ENCODE measurements at regions not wholly inside any gene's neighbourhood (a gene's known extent, or its start where the extent isn't known, plus 50 kb on each side); places are given as distances from the start of the nearest gene placed in this dataset.

GRCh38 chr11:119894916-119895315, 165.9 kb upstream of the NECTIN1 start:
- dilution Hi-C loops (cut with MboI; ENCODE audit: extremely low pct_ligation_motif_present, low sequenced_read_pairs): no loop called here
- no peaks in the 10 kb centered on the region for H3K27me3 ChIP-seq (ENCODE audit: control insufficient read depth in 2 of 2, insufficient read depth in 2 of 2, low read length in 2 of 2)
- DNase-seq (ENCODE audit: low read depth, low spot score) (no peak), FAIRE-seq (no peak)
- no peaks in the 10 kb centered on the region for H3K9me3 ChIP-seq (replicated peaks; ENCODE audit: control insufficient read depth, insufficient read depth, low read length)
- CTCF ChIA-PET: no interaction called here
- POLR2A ChIA-PET: no interaction called here
- no peak overlapping the region for H2AFZ ChIP-seq (ENCODE audit: low read depth, low read length)
- no peaks in the 10 kb centered on the region for H3K79me2 ChIP-seq (ENCODE audit: control insufficient read depth, insufficient read depth, low read length)
- H3K4me3 ChIP-seq (replicated peaks in 1 of 3; ENCODE audit: insufficient read depth in 1 of 3, low read depth in 1 of 3, low read length in 3 of 3): no peak overlapping the region
- TF ChIP-seq MAX (IDR thresholded peaks at IDR 0.05; ENCODE audit: insufficient read depth, insufficient read length) (no peak), MYC (IDR thresholded peaks at IDR 0.05; ENCODE audit: low read depth, low read length) (no peak), GATA2 (IDR thresholded peaks at IDR 0.05; ENCODE audit: insufficient read depth, insufficient read length, low read depth, low read length) (no peak), POLR2A (IDR thresholded peaks at IDR 0.05; ENCODE audit: low read depth, low read length) (no peak), JUN (IDR thresholded peaks at IDR 0.05; ENCODE audit: borderline replicate concordance, insufficient read depth, insufficient read length, low read depth) (no peak), CTCF (IDR thresholded peaks at IDR 0.05; ENCODE audit: extremely low read depth in 1 of 2, insufficient read depth in 1 of 2, low read depth in 1 of 2, low read length in 2 of 2) (no peak), POLR2AphosphoS5 (IDR thresholded peaks at IDR 0.05; ENCODE audit: insufficient read depth, low read depth, low read length) (no peak), FOS (IDR thresholded peaks at IDR 0.05; ENCODE audit: borderline replicate concordance, insufficient read depth, low read length) (no peak), EZH2 (IDR thresholded peaks at IDR 0.05; ENCODE audit: borderline replicate concordance, low read depth, low read length, severe bottlenecking) (no peak)
- H3K9me1 ChIP-seq (replicated peaks; ENCODE audit: control insufficient read depth, extremely low read depth, insufficient read depth, low read length): no peaks in the 10 kb centered on the region
- H3K27ac ChIP-seq (ENCODE audit: insufficient read depth, low read depth, low read length): no peak overlapping the region
- BruUV-seq (replicated peaks): no TSS peak
- no peak overlapping the region for H3K9ac ChIP-seq (replicated peaks; ENCODE audit: extremely low read depth, insufficient read depth, low read length)
- no peaks in the 10 kb centered on the region for H4K20me1 ChIP-seq (replicated peaks; ENCODE audit: control insufficient read depth, extremely low read depth, insufficient read depth, low read length)
- H3K36me3 ChIP-seq (ENCODE audit: control insufficient read depth in 2 of 2, extremely low read depth in 1 of 2, insufficient read depth in 2 of 2, low read length in 2 of 2): no peaks in the 10 kb centered on the region
- intact Hi-C loops (cut with micrococcal nuclease): no loop called here
- H3K4me2 ChIP-seq (ENCODE audit: insufficient read depth, low read length): no peak overlapping the region
- no peaks in the 10 kb centered on the region for H3K4me1 ChIP-seq (ENCODE audit: control insufficient read depth, extremely low read depth, insufficient read depth, low read length)

All from endothelial cell of umbilical vein (primary cell).